ENCODE measurements at regions not wholly inside any gene's neighbourhood (a gene's known extent, or its start where the extent isn't known, plus 50 kb on each side); places are given as distances from the start of the nearest gene placed in this dataset.

- no peak for TF ChIP-seq CTCF (conservative IDR thresholded peaks at IDR 0.05)
- H3K27ac ChIP-seq = no peak overlapping the region
Observed at GRCh38 chr5:167993771-167994170, 297.7 kb upstream of the WWC1 start.

GRCh38 chr5:167995844-167996425 is 295.5 kb upstream of the WWC1 start:
- TF ChIP-seq CTCF (conservative IDR thresholded peaks at IDR 0.05) = no peak
- no peak overlapping the region for H3K27ac ChIP-seq

GRCh38 chr5:167998148-167998767 is 293.2 kb upstream of the WWC1 start:
- no peak for TF ChIP-seq CTCF (conservative IDR thresholded peaks at IDR 0.05)
- H3K27ac ChIP-seq = no peak overlapping the region

- TF ChIP-seq CTCF (conservative IDR thresholded peaks at IDR 0.05) = no peak
- H3K27ac ChIP-seq = no peak overlapping the region
Observed at GRCh38 chr5:167999182-167999581, 292.3 kb upstream of the WWC1 start.

- H3K27ac ChIP-seq = no peak overlapping the region
- no peak for TF ChIP-seq CTCF (conservative IDR thresholded peaks at IDR 0.05)
Observed at GRCh38 chr5:168001318-168001717, 290.1 kb upstream of the WWC1 start.

GRCh38 chr5:168002116-168002515 is 289.3 kb upstream of the WWC1 start:
- no peak overlapping the region for H3K27ac ChIP-seq
- TF ChIP-seq CTCF (conservative IDR thresholded peaks at IDR 0.05) = no peak

GRCh38 chr5:168005093-168005492 is 286.4 kb upstream of the WWC1 start:
- no peak overlapping the region for H3K27ac ChIP-seq
- no peak for TF ChIP-seq CTCF (conservative IDR thresholded peaks at IDR 0.05)
